Nucleus accumbens (tissue), 56 donors: ENCODE measurements at regions not wholly inside any gene's neighbourhood (a gene's known extent, or its start where the extent isn't known, plus 50 kb on each side); places are given as distances from the start of the nearest gene placed in this dataset.

Source experiments
- DNase-seq, 56 donors: peaks; one replicate each; lab custom pipeline; 2025; lab: John Stamatoyannopoulos, UW

- DNase-seq, result no peak
Measured at GRCh38 chr6:84469144-84469543, 241.7 kb upstream of the CEP162 start.

GRCh38 chr6:84467296-84467695 lies 239.9 kb upstream of the CEP162 start:
- no peak for DNase-seq

GRCh38 chr6:84466511-84466910 lies 239.1 kb upstream of the CEP162 start:
- no peak for DNase-seq

DNA sequence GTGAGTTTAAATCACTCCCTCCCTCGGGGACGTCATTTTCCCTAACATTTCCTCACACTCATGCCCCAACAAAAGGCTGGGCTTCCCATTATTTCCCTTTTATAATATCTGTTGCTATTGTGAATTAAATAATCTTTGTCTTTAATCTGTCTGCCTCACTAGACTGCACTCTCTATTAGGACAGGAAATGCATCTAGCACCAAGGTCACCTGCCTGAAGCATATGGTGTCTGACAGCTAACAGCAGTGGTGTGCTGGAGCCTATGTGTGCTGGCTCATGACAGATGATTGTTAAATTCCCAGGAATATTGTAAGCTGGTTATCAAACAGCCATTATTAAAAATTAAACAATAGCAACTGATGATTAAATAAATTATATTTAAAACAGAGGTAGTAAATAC lies 237.0 kb upstream of the CEP162 start:
- no peak for DNase-seq

GRCh38 chr6:84462698-84463097 lies 235.3 kb upstream of the CEP162 start:
- DNase-seq, result no peak

DNA sequence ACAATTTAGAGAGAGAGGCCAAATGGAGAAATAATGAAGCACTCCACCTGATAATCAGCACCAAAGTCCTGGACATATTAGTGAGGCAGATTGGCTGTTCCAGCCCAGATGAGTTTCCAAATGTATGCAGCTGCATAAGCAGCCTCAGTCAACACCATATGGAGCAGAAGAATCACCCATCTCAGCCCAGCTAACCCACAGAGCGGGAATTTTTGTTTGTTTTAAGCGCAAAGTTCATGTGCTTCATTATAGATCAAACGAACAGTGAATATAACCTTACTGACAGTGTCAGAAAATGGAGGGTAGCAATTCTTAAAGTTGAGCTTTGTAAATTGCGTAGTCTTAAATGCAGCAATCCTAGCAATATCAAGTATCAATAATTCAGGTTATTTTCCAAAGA lies 234.0 kb upstream of the CEP162 start:
- no peak for DNase-seq

DNA sequence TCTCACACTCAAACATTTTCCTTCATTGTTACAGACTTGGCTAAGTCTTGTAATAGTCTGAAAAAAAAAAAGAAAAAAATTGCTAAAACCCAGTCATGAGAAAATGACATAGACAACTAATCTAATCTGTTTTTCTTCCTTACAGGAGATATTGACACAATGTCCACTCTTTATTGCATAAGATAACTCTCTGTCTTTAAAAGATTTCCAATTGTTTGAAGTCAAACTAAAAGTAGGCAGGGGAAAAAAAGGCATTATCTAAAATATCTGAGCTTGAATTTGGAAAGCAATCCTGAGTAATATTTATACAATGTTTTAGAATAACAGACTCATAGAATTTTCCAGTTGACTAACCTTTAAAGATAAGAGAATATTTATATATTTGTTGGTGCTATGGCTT lies 233.0 kb upstream of the CEP162 start:
- no peak for DNase-seq

- DNase-seq, result no peak
Measured at GRCh38 chr6:84459401-84459800, 232.0 kb upstream of the CEP162 start.

- no peak for DNase-seq
Measured at GRCh38 chr6:84458271-84458670, 230.8 kb upstream of the CEP162 start.

DNA sequence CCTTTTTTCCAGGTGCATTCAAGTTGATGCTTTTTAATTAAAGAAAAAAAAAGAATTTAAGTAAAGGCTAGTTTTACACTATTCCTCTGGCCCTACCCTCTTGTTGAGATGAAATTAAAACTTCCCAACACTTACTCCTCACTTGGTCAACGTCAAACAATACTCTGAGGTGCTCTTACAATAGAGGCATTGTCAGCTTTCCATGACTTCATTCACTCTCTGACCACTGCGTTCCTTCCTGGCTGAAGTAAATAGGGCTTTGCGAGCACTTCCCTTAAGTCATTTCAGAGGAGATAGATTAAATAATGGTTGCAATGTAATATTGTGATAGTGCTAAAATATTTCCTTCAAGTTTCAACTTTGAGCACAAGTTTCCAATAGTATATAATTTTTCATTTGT lies 229.8 kb upstream of the CEP162 start:
- DNase-seq, result no peak

DNA sequence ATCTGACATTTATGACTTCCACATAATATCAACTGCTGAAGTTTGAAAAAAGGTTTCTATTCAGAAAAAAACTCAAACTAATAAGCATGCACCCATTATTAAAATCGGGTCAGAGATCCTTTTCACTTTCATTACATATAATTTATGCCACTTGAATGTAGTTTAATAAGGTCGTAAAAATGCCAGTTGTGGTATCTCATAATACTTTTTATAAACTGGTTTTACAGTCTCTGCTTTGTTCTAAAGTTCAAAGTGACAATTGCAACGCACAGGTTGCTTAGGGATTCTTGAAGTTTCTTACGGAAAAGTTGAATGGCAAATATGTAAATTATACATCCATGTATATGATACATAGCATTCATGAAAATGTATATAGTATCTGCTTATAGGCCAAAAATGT lies 229.4 kb upstream of the CEP162 start:
- DNase-seq, result no peak

GRCh38 chr6:84455511-84456029 lies 228.1 kb upstream of the CEP162 start:
- DNase-seq, result no peak

- DNase-seq, result no peak
Measured at GRCh38 chr6:84453499-84453898, 226.1 kb upstream of the CEP162 start.

GRCh38 chr6:84450018-84450417 lies 222.6 kb upstream of the CEP162 start:
- DNase-seq, result no peak

DNA sequence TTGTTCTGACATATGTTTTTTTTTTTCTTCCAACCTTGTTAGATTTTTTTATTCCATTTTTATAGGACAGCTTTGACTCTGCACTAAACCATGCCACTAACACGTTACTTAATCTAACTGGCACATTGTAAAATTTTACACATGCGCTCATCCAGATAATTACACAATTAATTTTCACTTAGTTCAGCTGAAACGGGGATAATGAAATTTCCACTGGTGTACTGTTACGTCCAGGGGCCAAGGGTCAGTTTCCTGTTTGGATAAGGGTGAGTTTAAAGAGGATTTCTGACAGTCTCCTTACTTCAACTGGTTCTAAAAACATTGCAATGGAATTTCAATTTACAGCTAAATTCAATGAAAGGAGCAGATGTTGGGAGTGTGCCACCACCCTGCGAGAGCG lies 221.8 kb upstream of the CEP162 start:
- DNase-seq, result no peak

- no peak for DNase-seq
Measured at GRCh38 chr6:84448331-84448730, 220.9 kb upstream of the CEP162 start.

GRCh38 chr6:84447651-84448050 lies 220.2 kb upstream of the CEP162 start:
- DNase-seq, result no peak

- DNase-seq, result no peak
Measured at GRCh38 chr6:84445068-84445467, 217.6 kb upstream of the CEP162 start.

DNA sequence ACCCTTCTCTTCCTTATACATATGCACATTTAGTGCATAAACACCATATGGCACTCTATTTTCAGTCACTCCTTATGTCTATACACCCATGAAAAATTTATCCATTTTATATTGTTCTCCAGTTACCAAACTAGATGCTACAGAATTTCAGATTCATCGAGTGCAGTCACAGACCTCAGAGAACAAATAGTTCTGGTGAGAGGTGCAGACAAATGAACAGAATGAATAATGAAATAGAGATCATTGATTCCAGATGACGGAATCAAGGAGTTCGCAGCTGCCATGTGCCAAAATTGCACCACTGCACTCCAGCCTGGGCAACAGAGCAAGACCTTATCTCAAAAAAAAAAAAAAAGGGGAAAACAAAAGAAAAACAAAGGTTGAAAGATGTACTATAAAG lies 214.8 kb upstream of the CEP162 start:
- no peak for DNase-seq

GRCh38 chr6:84441456-84441855 lies 214.0 kb upstream of the CEP162 start:
- no peak for DNase-seq

- DNase-seq, result no peak
Measured at GRCh38 chr6:84434550-84434949, 207.1 kb upstream of the CEP162 start.

GRCh38 chr6:84432619-84433018 lies 205.2 kb upstream of the CEP162 start:
- DNase-seq, result no peak

DNA sequence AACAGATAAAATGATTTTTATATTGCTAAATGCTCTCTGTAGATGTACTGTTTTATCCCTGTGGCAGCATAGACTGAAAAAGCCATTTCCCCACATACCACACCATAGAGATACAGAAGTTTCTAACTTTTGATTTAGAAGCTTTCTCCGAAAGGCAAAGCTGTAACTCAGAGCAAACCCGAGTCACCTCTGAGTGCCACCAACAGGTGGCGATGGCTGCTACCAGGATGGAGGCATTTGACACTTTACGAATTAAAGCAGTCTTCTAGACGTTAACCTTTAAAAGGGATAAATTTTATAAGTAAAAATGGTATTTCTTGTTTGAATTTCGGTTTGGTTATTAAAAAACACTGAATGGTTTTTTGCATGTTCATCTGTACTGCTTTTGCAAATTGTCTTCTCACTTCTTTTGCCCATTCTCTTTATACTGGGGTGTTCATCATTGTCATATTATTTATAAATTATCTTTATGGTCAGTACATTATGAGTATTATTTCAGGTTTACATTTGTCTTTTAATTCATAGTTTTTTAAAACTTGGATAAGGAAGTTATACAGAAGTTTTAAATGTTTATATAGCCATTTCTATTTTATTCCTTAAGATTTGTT lies 201.0 kb upstream of the CEP162 start:
- peak in 11 of 56 donors; percentile 1 to 47 (median 4) for DNase-seq
